HG03045 (cell line): ENCODE measurements at regions not wholly inside any gene's neighbourhood (a gene's known extent, or its start where the extent isn't known, plus 50 kb on each side); places are given as distances from the start of the nearest gene placed in this dataset.
"Not testable (repeated sequence)": the region's sequence is repeated elsewhere in the genome, so short reads cannot be mapped to it uniquely, and the experiment has no call there.

Source experiments
- ATAC-seq: cut with Tn5 transposase; IDR thresholded peaks from one replicate; pipeline ENCODE4 v1.9.1; 2021; ENCODE audit warnings: mild to moderate bottlenecking, moderate library complexity; ENCODE audit not compliant: unreplicated experiment

DNA sequence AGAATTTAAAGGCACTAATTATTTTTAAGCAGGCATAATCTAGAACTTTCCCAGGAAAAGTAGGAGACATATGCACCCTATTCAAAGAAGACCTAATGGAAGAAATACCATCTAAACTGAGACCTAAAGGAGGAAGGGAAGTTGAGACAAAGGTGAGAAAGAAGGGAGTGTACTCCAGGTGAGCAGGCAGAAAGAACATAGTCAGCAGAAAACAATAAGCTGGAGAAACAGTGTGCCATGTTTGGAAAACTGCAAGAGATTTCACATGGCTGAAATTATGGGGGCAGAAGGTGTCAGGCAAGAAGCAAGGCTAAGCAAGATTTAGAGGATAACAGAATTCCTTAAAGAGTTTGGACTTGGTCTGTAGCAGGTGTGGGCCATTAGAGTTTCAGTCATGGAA, 167.0 kb upstream of the USP25 start:
- no peak for ATAC-seq

GRCh38 chr21:15564907-15565306, 164.9 kb upstream of the USP25 start:
- no peak for ATAC-seq

GRCh38 chr21:15566703-15567102, 163.1 kb upstream of the USP25 start:
- no peak for ATAC-seq

DNA sequence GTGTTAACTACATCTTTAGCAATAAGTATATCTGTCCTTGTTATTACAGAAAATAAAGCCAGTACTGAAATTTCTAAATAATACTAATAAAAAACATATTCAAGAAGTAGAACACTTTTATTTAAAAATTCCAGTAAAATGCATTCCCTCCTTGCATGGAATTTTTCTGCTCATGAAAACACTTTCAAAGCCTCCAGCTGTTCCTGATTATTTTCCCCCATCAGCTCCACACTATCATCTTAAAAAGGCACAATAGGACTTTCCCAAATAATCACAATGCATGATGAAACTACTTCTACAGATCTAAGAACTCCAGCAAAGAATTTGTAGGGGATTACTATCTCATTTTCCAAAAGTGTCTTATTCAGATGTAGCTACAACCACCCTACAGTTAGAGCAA, 162.6 kb upstream of the USP25 start:
- ATAC-seq: no peak

- no peak for ATAC-seq
These were observed 161.3 kb upstream of the USP25 start for GRCh38 chr21:15568516-15568915.

DNA sequence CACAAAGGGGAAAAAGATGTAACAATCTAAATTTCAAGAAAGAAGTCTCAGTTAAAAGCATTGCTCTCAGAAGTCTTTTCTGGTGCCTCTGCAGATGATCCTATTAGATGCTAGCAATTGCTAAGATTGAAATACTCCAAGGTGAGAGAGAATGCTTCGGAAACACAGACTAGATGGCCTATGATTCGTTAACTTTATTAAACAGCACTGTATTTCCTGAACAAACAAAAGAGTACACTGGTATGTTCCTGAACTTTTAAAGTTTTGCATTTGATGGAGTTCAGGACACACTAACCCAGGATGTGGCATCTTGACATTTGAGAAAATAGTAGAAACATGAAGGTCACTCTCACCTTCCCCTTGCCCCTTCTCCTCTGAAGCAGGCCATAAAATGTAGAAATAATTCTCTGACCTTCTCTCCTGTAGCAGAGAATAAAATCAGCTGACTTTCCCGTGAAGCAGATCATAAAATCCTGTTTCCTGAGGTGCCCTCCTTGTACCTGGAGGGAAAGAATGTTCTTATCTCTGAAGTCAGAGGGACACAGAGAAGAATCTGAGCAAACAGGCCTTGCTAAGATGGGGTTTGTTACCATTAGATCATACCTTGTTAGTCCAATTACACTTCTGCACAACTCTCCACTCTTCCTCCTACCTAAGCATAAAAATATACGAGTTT, 142.9 kb upstream of the USP25 start:
- no peak for ATAC-seq

DNA sequence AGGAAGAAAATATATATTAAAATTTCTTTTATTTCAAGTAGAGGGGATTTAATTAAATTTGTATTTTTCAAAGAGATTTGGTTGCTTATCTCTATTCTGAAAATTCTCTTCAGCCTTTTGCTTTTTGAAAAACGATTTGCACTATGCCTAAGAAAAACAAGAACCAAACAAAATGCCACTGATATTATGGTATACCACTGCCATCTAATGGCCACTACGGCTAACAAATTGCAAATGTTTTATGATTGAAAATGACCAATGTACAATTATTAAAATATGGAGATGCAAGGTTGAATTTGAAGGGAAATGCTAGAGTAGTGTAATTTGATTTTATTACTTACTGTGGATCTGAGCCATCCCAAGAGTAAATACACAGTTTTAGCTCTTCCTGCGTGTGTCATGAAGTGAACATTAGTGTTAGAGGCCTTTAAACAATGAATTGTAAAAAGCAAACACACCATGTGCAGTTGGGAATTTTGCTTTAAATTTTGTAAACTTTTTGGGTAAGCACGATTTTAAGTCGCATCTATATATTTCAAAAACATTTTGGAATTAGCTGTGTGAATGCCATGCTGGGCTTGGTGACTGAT, 137.4 kb upstream of the USP25 start:
- ATAC-seq: no peak

GRCh38 chr21:15592957-15593356, 136.8 kb upstream of the USP25 start:
- ATAC-seq: no peak

- ATAC-seq: no peak
These were observed 128.4 kb upstream of the USP25 start for GRCh38 chr21:15601390-15601789.

DNA sequence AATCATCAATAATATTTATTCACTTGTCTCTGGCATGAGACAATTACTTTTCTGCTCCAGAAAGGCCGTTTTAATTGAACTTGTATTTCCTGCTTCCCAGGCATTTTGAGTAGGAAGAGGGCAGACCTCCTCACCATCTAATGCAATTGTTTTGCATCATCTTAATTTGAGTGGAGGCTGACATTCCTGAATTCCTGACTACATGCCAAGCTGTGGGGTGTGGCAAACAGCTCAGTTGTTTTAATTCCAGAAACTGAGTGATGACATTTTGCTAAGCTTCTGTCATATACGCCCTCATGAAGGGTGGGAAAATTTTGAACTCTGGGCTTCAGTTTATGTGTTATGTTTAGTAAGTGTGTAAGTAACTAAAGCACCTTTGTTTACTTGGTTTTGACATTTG, 125.4 kb upstream of the USP25 start:
- ATAC-seq: no peak

- no peak for ATAC-seq
These were observed 115.0 kb upstream of the USP25 start for GRCh38 chr21:15614766-15615165.

GRCh38 chr21:15616864-15617574, 112.8 kb upstream of the USP25 start:
- ATAC-seq: no peak

- no peak for ATAC-seq
These were observed 111.8 kb upstream of the USP25 start for GRCh38 chr21:15617964-15618363.

GRCh38 chr21:15620892-15621291, 108.9 kb upstream of the USP25 start:
- no peak for ATAC-seq

GRCh38 chr21:15624646-15625045, 105.1 kb upstream of the USP25 start:
- no peak for ATAC-seq

GRCh38 chr21:15625363-15625762, 104.4 kb upstream of the USP25 start:
- no peak for ATAC-seq

DNA sequence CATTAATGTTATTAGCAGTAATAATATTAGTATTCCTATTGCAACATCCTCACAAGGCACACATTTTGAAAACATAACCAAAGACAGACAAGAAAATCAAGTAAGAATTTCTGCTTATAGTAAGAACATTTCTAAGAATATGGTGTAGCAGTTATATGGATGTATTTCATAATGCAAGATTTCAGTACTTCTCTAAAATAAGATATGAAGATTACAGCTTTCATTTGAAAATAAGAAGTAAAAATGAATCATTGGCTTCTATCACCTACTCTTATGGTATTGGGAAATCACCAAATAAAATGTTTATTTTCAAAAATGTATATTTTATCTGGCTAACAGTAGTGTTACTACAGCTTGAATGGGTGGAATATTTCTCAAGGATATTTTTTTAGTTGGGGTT, 103.8 kb upstream of the USP25 start:
- ATAC-seq: no peak

- no peak for ATAC-seq
These were observed 102.8 kb upstream of the USP25 start for GRCh38 chr21:15627011-15627410.

GRCh38 chr21:15627823-15628222, 102.0 kb upstream of the USP25 start:
- no peak for ATAC-seq

DNA sequence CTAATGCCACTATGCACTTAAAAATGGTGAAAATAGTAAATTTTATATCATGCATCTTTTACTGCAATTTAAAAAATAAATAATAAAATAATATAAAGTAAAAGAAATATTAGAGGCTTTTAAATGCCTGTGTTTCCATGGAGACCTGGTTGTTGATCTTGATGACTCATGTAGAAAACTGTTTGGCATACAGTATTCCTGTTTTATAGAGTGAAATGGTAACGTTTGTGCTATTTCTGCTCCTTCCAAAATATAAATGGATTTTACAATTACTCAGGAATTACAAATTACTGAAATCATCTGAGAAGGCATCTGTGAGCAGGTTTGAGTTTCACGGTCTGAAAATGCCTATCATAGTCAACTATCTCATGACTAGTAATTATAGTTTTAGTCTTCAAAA, 98.4 kb upstream of the USP25 start:
- no peak for ATAC-seq

DNA sequence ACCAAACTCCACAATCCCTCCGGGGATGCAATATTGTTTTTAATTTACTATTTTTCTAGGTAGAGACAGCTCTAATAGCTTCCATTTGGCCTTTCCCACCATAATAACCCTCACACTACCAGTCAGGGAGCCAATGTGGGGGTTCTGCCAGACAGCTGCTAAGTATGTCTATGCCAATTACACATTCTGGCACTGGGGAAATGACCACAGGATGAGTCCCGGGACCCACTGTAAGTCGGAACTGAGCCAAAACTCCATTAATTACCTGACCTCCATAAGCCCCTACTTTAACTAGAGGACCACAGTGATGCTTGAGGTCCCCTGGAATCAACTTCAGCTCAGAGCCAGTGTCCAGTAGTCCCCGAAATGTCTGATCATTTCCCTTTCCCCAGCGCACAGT, 95.2 kb upstream of the USP25 start:
- ATAC-seq: not testable (repeated sequence)

DNA sequence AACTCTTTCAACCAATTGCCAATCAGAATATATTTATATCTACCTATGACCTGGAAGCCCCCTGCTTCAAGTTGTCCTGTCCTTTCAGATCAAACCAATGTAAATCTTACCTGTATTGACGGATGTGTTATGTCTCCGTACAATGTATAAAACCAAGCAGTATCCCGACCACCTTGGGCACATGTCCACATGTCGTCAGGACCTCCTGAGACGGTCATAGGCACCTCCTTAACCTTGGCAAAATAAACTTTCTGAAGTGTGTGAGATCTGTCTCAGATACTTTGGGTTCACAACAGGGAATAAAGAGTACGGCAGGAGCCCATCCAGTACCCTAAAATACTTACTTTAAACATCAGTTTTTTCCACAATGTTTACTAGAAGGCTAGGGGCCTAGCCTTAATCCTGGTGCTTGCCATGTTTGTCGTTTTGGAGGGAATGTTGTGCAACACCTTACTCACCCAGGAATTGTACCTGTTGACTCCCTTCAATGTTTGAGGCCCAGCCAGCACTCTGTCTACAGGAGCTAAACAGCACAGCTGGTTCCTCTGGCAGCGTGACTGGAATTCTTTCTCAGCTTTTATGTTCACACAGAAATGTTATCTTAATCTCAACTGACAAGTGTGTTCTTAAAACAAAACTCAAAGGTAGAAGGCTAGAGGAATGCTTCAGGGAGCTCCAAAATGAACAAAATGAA, 90.8 kb upstream of the USP25 start:
- ATAC-seq: no peak
